Gastroesophageal sphincter (tissue), 4 donors: ENCODE measurements at regions not wholly inside any gene's neighbourhood (a gene's known extent, or its start where the extent isn't known, plus 50 kb on each side); places are given as distances from the start of the nearest gene placed in this dataset.

Experiments used
- ATAC-seq: fragments of 150-250 bp; one replicate; pipeline ENCODE4 v1.9.1; 2016; ENCODE audit warnings: mild to moderate bottlenecking, moderate library complexity
- H3K27ac ChIP-seq, 4 donors: fragments of 200-600 bp; sonication (generic) in 3 of 4; 1 replicate in 3 of 4; 2 replicates in 1 of 4; pipeline ENCODE4 v1.5.1; 2016 to 2019
- H3K27me3 ChIP-seq: fragments of 200-600 bp; sonication (generic); one replicate; pipeline ENCODE4 v1.5.1; 2019
- H3K36me3 ChIP-seq, 2 donors: fragments of 200-600 bp; sonication (generic); one replicate each; pipeline ENCODE4 v1.5.1; 2019; ENCODE audit warnings: control low read depth in 1 of 2
- H3K4me1 ChIP-seq, 3 donors: fragments of 200-600 bp; sonication (generic); 1 replicate in 2 of 3; 2 replicates in 1 of 3; pipeline ENCODE4 v1.5.1; 2016 to 2019; ENCODE audit warnings: control low read depth in 2 of 3
- H3K4me3 ChIP-seq, 2 donors: fragments of 200-600 bp; sonication (generic); one replicate each; pipeline ENCODE4 v1.5.1; 2019; ENCODE audit warnings: mild to moderate bottlenecking in 1 of 2, moderate library complexity in 1 of 2
- H3K9me3 ChIP-seq, 3 donors: fragments of 200-600 bp; sonication (generic); one replicate each; pipeline ENCODE4 v1.5.1; 2017 to 2019; ENCODE audit warnings: control low read depth in 2 of 3
- EP300 ChIP-seq: sonication (generic); formaldehyde crosslinking; IDR thresholded peaks from one replicate; pipeline ENCODE4 v1.6.1; 2017; ENCODE audit warnings: antibody characterized with exemption, mild to moderate bottlenecking
- POLR2A ChIP-seq, 2 donors: fragments of 450-650 bp; IDR thresholded peaks; one replicate each; pipeline ENCODE4 v1.6.1; 2017; ENCODE audit warnings: antibody characterized with exemption in 2 of 2, mild to moderate bottlenecking in 2 of 2, moderate library complexity in 1 of 2
- POLR2AphosphoS5 ChIP-seq: sonication (generic); formaldehyde crosslinking; IDR thresholded peaks from one replicate; pipeline ENCODE4 v1.6.1; 2017; ENCODE audit warnings: antibody characterized with exemption
- WGBS, 2 donors: methylation state at CpG; one replicate each; pipeline ENCODE4 v1.1.5; 2018; ENCODE audit warnings: low coverage in 1 of 2; 5-methylcytosine and 5-hydroxymethylcytosine counted together
- TF ChIP-seq, protein P1 (sequence below), 4 experiments: fragments of 200-600 bp in 2 of 4; fragments of 450-650 bp in 2 of 4; sonication (generic) in 1 of 4; IDR thresholded peaks; one replicate each; pipeline ENCODE4 v1.5.1; 2017 to 2019; ENCODE audit warnings: antibody characterized with exemption in 4 of 4, mild to moderate bottlenecking in 2 of 4, moderate library complexity in 2 of 4

DNA sequence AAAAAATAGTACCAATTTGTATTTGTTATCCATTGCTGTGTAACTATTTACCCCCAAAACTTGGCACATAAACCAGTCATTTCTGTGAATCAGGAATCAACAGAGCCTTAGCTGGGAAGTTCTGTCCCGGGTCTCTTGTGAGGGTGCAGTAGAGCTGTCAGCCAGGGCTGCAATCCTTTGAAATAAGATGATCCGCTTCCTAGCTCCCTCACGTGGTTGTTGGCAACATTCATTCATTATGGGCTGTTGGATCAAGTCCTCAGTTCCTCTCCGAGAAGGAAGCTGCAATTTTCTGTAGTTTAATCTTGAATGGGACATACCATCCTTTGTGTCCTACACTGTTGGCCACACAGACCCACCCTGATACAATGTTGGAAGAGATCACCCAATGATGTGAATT, 277.2 kb downstream of the SUCLA2 start:
- no peak overlapping the region for H3K4me3 ChIP-seq
- H3K4me1 ChIP-seq: no peaks in the 10 kb centered on the region
- no peak for ATAC-seq
- no peaks in the 10 kb centered on the region for H3K27me3 ChIP-seq
- no peak for TF ChIP-seq EP300
- TF ChIP-seq POLR2A (IDR thresholded peaks at IDR 0.05): no peak
- TF ChIP-seq POLR2AphosphoS5: no peak
- TF ChIP-seq, protein P1, sequence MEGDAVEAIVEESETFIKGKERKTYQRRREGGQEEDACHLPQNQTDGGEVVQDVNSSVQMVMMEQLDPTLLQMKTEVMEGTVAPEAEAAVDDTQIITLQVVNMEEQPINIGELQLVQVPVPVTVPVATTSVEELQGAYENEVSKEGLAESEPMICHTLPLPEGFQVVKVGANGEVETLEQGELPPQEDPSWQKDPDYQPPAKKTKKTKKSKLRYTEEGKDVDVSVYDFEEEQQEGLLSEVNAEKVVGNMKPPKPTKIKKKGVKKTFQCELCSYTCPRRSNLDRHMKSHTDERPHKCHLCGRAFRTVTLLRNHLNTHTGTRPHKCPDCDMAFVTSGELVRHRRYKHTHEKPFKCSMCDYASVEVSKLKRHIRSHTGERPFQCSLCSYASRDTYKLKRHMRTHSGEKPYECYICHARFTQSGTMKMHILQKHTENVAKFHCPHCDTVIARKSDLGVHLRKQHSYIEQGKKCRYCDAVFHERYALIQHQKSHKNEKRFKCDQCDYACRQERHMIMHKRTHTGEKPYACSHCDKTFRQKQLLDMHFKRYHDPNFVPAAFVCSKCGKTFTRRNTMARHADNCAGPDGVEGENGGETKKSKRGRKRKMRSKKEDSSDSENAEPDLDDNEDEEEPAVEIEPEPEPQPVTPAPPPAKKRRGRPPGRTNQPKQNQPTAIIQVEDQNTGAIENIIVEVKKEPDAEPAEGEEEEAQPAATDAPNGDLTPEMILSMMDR (IDR thresholded peaks at IDR 0.05): no peak
- no peaks in the 10 kb centered on the region for H3K36me3 ChIP-seq
- WGBS, 2 donors: 33 to 65% methylated on average over 3 to 4 of the region's 4 CpGs
- no peak overlapping the region for H3K27ac ChIP-seq
- H3K9me3 ChIP-seq: no peaks in the 10 kb centered on the region

DNA sequence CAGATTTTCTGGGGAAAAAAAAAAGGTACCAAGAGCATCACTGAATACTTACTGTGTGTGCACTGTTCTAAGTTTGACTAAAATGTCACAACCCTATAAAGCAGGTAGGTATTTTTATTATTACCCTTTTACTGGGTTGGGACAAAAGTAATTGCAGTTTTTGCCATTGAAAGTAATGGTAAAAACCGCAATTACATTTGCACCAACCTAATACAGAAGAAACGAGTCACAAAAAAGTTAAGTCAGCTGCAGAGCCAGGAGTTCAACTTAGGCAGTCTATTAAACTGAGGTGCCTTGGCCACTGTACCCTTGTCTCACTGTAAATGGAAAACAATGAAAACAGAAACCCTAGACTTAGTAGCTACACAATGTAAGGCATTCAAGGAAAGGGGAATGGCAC, 281.9 kb downstream of the SUCLA2 start:
- TF ChIP-seq POLR2A (IDR thresholded peaks at IDR 0.05) (no peak), POLR2AphosphoS5 (no peak), EP300 (no peak)
- TF ChIP-seq, protein P1 (IDR thresholded peaks at IDR 0.05): no peak
- no peaks in the 10 kb centered on the region for H3K4me1 ChIP-seq
- H3K9me3 ChIP-seq: no peaks in the 10 kb centered on the region
- H3K27ac ChIP-seq: no peak overlapping the region
- ATAC-seq: no peak
- H3K4me3 ChIP-seq: no peak overlapping the region
- no peaks in the 10 kb centered on the region for H3K27me3 ChIP-seq
- no peaks in the 10 kb centered on the region for H3K36me3 ChIP-seq
- WGBS, 2 donors: 82% methylated on average over 2 of the region's 2 CpGs; no CpG with 5 or more reads in 1 of the 2 donors

DNA sequence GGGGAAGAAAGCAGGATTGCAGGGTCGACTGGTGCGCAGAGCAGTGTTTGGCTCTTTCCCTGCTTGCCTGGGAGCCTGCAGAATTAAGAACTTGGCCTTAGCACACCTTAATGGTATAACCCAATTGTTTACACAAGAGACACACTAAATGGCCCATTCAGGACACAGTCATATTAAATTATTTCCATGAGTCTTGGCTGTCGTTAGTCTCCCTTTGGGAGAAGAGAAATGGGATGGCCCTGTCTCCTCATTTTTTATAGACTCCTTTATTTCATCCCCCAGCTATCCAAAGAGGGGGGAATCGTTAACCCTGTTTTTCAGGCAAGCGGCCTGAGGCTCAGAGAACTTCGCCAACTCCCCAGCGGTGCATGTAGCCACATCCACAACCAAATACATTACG, 282.5 kb downstream of the SUCLA2 start:
- Histone ChIP-seq H3K36me3 (no peaks in the 10 kb centered on the region), H3K27ac (no peak overlapping the region), H3K9me3 (no peaks in the 10 kb centered on the region), H3K4me3 (no peak overlapping the region), H3K4me1 (no peaks in the 10 kb centered on the region), H3K27me3 (no peaks in the 10 kb centered on the region)
- WGBS, 2 donors: 36 to 43% methylated on average over 8 of the region's 8 CpGs
- no peak for ATAC-seq
- TF ChIP-seq EP300 (no peak), POLR2A (IDR thresholded peaks at IDR 0.05) (no peak), POLR2AphosphoS5 (no peak)
- TF ChIP-seq, protein P1 (IDR thresholded peaks at IDR 0.05): no peak

DNA sequence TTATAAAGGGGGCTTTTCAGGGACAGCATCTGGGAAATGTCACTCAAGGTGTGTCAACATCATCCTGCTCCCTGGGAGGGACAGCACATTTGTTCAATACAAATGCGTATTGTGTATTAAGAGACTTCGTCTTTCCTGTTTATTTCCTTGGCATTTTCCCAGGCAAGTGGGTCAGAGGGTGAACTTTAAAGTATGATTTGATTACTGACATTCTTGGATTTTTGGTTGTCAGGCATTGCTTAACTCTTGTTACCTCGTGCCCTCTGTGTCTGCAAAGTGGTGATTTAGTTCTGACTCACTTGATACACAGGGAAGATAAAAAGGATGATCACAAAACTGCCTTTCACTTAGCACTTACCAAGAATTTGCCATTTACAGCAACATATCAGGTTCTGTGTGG, 292.7 kb downstream of the SUCLA2 start:
- no peaks in the 10 kb centered on the region for H3K36me3 ChIP-seq
- no peak for ATAC-seq
- WGBS, 2 donors: 23 to 37% methylated on average over 2 to 3 of the region's 3 CpGs

DNA sequence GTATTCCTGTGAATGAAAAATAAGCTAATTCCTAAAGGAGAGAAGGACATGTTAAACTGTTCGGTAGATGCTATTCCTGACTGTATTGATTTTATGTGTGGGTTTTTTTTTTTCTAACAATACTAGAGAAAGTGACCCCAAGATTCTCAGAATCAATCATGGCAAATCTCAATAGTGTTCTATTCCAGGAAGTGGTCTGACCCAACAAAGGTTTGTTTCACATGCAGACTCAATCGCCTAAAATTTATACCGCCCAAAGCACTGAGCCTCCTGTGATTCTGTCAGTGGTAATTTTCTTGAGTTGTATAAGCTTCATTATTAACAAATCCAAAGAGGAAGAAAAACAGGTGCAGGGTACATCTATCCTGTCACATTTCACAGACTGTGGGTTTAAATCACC, 293.7 kb downstream of the SUCLA2 start:
- no peak for TF ChIP-seq POLR2A (IDR thresholded peaks at IDR 0.05)
- no peak for TF ChIP-seq POLR2AphosphoS5
- no peak for TF ChIP-seq EP300
- TF ChIP-seq, protein P1 (IDR thresholded peaks at IDR 0.05): no peak
- H3K4me1 ChIP-seq: no peaks in the 10 kb centered on the region
- no peaks in the 10 kb centered on the region for H3K9me3 ChIP-seq
- H3K27me3 ChIP-seq: peaks cover 4% of the 10 kb centered on the region
- H3K27ac ChIP-seq: no peak overlapping the region
- H3K36me3 ChIP-seq: no peaks in the 10 kb centered on the region
- no peak for ATAC-seq
- WGBS, 2 donors: 70 to 84% methylated on average over 3 of the region's 3 CpGs
- no peak overlapping the region for H3K4me3 ChIP-seq

More for the DNA sequence above, 292.7 kb downstream of the SUCLA2 start:
- no peak for TF ChIP-seq POLR2A (IDR thresholded peaks at IDR 0.05)
- TF ChIP-seq, protein P1 (IDR thresholded peaks at IDR 0.05): no peak
- TF ChIP-seq EP300: no peak
- no peak for TF ChIP-seq POLR2AphosphoS5
- Histone ChIP-seq H3K27me3 (peaks cover 4% of the 10 kb centered on the region), H3K27ac (no peak overlapping the region), H3K9me3 (no peaks in the 10 kb centered on the region), H3K4me3 (no peak overlapping the region), H3K4me1 (no peaks in the 10 kb centered on the region)
